ENCODE measurements at regions not wholly inside any gene's neighbourhood (a gene's known extent, or its start where the extent isn't known, plus 50 kb on each side); places are given as distances from the start of the nearest gene placed in this dataset.

GRCh38 chr3:62987721-62988120 is 112.5 kb upstream of the CADPS start:
- no peaks in the 10 kb centered on the region for H3K9me2 ChIP-seq (ENCODE audit: low read depth, low read length)
- no peak overlapping the region for H3K27ac ChIP-seq (ENCODE audit: low read depth, low read length, poor library complexity, severe bottlenecking)
- H3K9ac ChIP-seq (ENCODE audit: low read length), result no peak overlapping the region
- H3K27me3 ChIP-seq (ENCODE audit: insufficient read depth, low read length), result no peaks in the 10 kb centered on the region
- H3K4me3 ChIP-seq (ENCODE audit: low read depth, low read length, poor library complexity, severe bottlenecking), result no peak overlapping the region
- no peak overlapping the region for H2AFZ ChIP-seq (ENCODE audit: low read length)
- no peaks in the 10 kb centered on the region for H3F3A ChIP-seq (ENCODE audit: insufficient read depth, low read length)
- H3K36me3 ChIP-seq (ENCODE audit: insufficient read depth, low read length), result no peaks in the 10 kb centered on the region
- no peak overlapping the region for H3K4me2 ChIP-seq (ENCODE audit: low read length)
- TF ChIP-seq CTCF (IDR thresholded peaks at IDR 0.05; ENCODE audit: low read length) (no peak), EZH2 (IDR thresholded peaks at IDR 0.05; ENCODE audit: borderline replicate concordance, low read length) (no peak)
- H3K4me1 ChIP-seq (ENCODE audit: insufficient read depth, low read length, severe bottlenecking), result no peaks in the 10 kb centered on the region
- no peaks in the 10 kb centered on the region for H3K79me2 ChIP-seq (ENCODE audit: insufficient read depth, low read length)
- no peaks in the 10 kb centered on the region for H4K20me1 ChIP-seq (ENCODE audit: insufficient read depth, low read length)
- no peaks in the 10 kb centered on the region for H3K9me3 ChIP-seq (ENCODE audit: low read length)

GRCh38 chr3:62990704-62991413 is 115.6 kb upstream of the CADPS start:
- Histone ChIP-seq H2AFZ (ENCODE audit: low read length) (no peak overlapping the region), H3K9me3 (ENCODE audit: low read length) (no peaks in the 10 kb centered on the region), H3K4me1 (ENCODE audit: insufficient read depth, low read length, severe bottlenecking) (no peaks in the 10 kb centered on the region), H3F3A (ENCODE audit: insufficient read depth, low read length) (no peaks in the 10 kb centered on the region), H3K4me3 (ENCODE audit: low read depth, low read length, poor library complexity, severe bottlenecking) (no peak overlapping the region), H4K20me1 (ENCODE audit: insufficient read depth, low read length) (no peaks in the 10 kb centered on the region), H3K79me2 (ENCODE audit: insufficient read depth, low read length) (no peaks in the 10 kb centered on the region), H3K27me3 (ENCODE audit: insufficient read depth, low read length) (no peaks in the 10 kb centered on the region), H3K9ac (ENCODE audit: low read length) (no peak overlapping the region), H3K9me2 (ENCODE audit: low read depth, low read length) (no peaks in the 10 kb centered on the region), H3K27ac (ENCODE audit: low read depth, low read length, poor library complexity, severe bottlenecking) (no peak overlapping the region), H3K4me2 (ENCODE audit: low read length) (no peak overlapping the region), H3K36me3 (ENCODE audit: insufficient read depth, low read length) (no peaks in the 10 kb centered on the region)
- TF ChIP-seq EZH2 (IDR thresholded peaks at IDR 0.05; ENCODE audit: borderline replicate concordance, low read length), result no peak
- TF ChIP-seq CTCF (IDR thresholded peaks at IDR 0.05; ENCODE audit: low read length), result no peak

GRCh38 chr3:62992520-62992919 is 117.3 kb upstream of the CADPS start:
- Histone ChIP-seq H2AFZ (ENCODE audit: low read length) (no peak overlapping the region), H3K9me3 (ENCODE audit: low read length) (no peaks in the 10 kb centered on the region), H3K27ac (ENCODE audit: low read depth, low read length, poor library complexity, severe bottlenecking) (no peak overlapping the region), H3K4me1 (ENCODE audit: insufficient read depth, low read length, severe bottlenecking) (no peaks in the 10 kb centered on the region), H4K20me1 (ENCODE audit: insufficient read depth, low read length) (no peaks in the 10 kb centered on the region), H3K79me2 (ENCODE audit: insufficient read depth, low read length) (no peaks in the 10 kb centered on the region), H3K27me3 (ENCODE audit: insufficient read depth, low read length) (no peaks in the 10 kb centered on the region), H3F3A (ENCODE audit: insufficient read depth, low read length) (no peaks in the 10 kb centered on the region), H3K4me3 (ENCODE audit: low read depth, low read length, poor library complexity, severe bottlenecking) (no peak overlapping the region), H3K9me2 (ENCODE audit: low read depth, low read length) (no peaks in the 10 kb centered on the region), H3K9ac (ENCODE audit: low read length) (no peak overlapping the region), H3K36me3 (ENCODE audit: insufficient read depth, low read length) (no peaks in the 10 kb centered on the region), H3K4me2 (ENCODE audit: low read length) (no peak overlapping the region)
- TF ChIP-seq EZH2 (IDR thresholded peaks at IDR 0.05; ENCODE audit: borderline replicate concordance, low read length) (no peak), CTCF (IDR thresholded peaks at IDR 0.05; ENCODE audit: low read length) (no peak)
